Testis (tissue), 2 donors: ENCODE measurements at regions not wholly inside any gene's neighbourhood (a gene's known extent, or its start where the extent isn't known, plus 50 kb on each side); places are given as distances from the start of the nearest gene placed in this dataset.
A peak's percentile ranks its signal among the peaks of the same experiment; 100 is the strongest.
"Not testable (repeated sequence)": the region's sequence is repeated elsewhere in the genome, so short reads cannot be mapped to it uniquely, and the experiment has no call there.

ENCODE experiments used
- DNase-seq: peaks from one replicate; pipeline ENCODE4 v3.0.0-alpha.2; 2019
- H3K27ac ChIP-seq, 2 donors: fragments of 200-600 bp; sonication (generic); one replicate each; pipeline ENCODE4 v1.5.1; 2019
- H3K27me3 ChIP-seq: fragments of 200-600 bp; sonication (generic); one replicate; pipeline ENCODE4 v1.5.1; 2019
- H3K36me3 ChIP-seq: fragments of 200-600 bp; sonication (generic); one replicate; pipeline ENCODE4 v1.5.1; 2017; ENCODE audit warnings: low read depth; ENCODE audit errors: missing control alignments
- H3K4me1 ChIP-seq: fragments of 200-600 bp; sonication (generic); one replicate; pipeline ENCODE4 v1.5.1; 2019
- H3K4me3 ChIP-seq, 2 donors: fragments of 200-600 bp; sonication (generic); one replicate each; pipeline ENCODE4 v1.5.1; 2017 to 2019
- H3K9me3 ChIP-seq: fragments of 200-600 bp; sonication (generic); one replicate; pipeline ENCODE4 v1.5.1; 2017
- CTCF ChIP-seq, 3 experiments: fragments of 450-650 bp in 2 of 3; fragments of 200-600 bp in 1 of 3; sonication (generic) in 1 of 3; IDR thresholded peaks; one replicate each; pipeline ENCODE4 v1.5.1; 2016 to 2019; ENCODE audit warnings: antibody characterized with exemption in 3 of 3, mild to moderate bottlenecking in 2 of 3, moderate library complexity in 1 of 3
- POLR2A ChIP-seq: fragments of 450-650 bp; IDR thresholded peaks from one replicate; pipeline ENCODE4 v1.6.1; 2017; ENCODE audit warnings: antibody characterized with exemption, mild to moderate bottlenecking, moderate library complexity
- WGBS, 2 donors: methylation state at CpG; one replicate each; pipeline ENCODE4 v1.1.5; 2018; 5-methylcytosine and 5-hydroxymethylcytosine counted together
- intact Hi-C: fragments of 100-400 bp; cut with DNase I; formaldehyde crosslinking; loops from one replicate; pipeline ENCODE4 v1.15.1; 2023; ENCODE audit warnings: low total_unique reads

GRCh38 chr1:184836934-184837895 is 82.6 kb upstream of the EDEM3 start:
- Histone ChIP-seq H3K27ac (peak overlapping the region in 1 of 2 donors; percentile 43), H3K36me3 (no peaks in the 10 kb centered on the region), H3K4me1 (peaks cover 4% of the 10 kb centered on the region), H3K27me3 (no peaks in the 10 kb centered on the region), H3K9me3 (no peaks in the 10 kb centered on the region), H3K4me3 (no peak overlapping the region)
- 52 to 61% methylated on average over 6 of the region's 6 CpGs for WGBS, 2 donors
- no peak for TF ChIP-seq POLR2A
- no peak for TF ChIP-seq CTCF (IDR thresholded peaks at IDR 0.05)
- intact Hi-C loops, result no loop called here
- no peak for DNase-seq

GRCh38 chr1:184836141-184836540 is 81.5 kb upstream of the EDEM3 start:
- intact Hi-C loops, result no loop called here
- Histone ChIP-seq H3K27me3 (no peaks in the 10 kb centered on the region), H3K9me3 (no peaks in the 10 kb centered on the region), H3K4me1 (peaks cover 4% of the 10 kb centered on the region), H3K27ac (no peak overlapping the region), H3K4me3 (no peak overlapping the region), H3K36me3 (no peaks in the 10 kb centered on the region)
- TF ChIP-seq CTCF (IDR thresholded peaks at IDR 0.05) (no peak), POLR2A (no peak)
- DNase-seq, result no peak
- 69 to 84% methylated on average over 1 of the region's 1 CpG for WGBS, 2 donors

DNA sequence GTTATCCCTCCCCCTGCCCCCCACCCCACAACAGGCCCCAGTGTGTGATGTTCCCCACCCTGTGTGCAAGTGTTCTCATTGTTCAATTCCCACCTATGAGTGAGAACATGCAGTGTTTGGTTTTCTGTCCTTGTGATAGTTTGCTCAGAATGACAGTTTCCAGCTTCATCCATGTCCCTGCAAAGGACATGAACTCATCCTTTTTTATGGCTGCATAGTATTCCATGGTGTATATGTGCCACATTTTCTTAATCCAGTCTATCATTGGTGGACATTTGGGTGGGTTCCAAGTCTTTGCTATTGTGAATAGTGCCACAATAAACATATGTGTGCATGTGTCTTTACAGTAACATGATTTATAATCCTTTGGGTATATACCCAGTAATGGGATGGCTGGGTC is 79.3 kb upstream of the EDEM3 start:
- H3K36me3 ChIP-seq, H3K27ac ChIP-seq, DNase-seq, H3K9me3 ChIP-seq, intact Hi-C loops, H3K4me1 ChIP-seq, H3K27me3 ChIP-seq, H3K4me3 ChIP-seq: not testable (repeated sequence)

- H3K36me3 ChIP-seq, result no peaks in the 10 kb centered on the region
- WGBS, 2 donors, result 93 to 95% methylated on average over 3 of the region's 3 CpGs
- intact Hi-C loops, result no loop called here
- H3K4me3 ChIP-seq, result no peak overlapping the region
- H3K27me3 ChIP-seq, result no peaks in the 10 kb centered on the region
- no peaks in the 10 kb centered on the region for H3K9me3 ChIP-seq
- no peak for TF ChIP-seq CTCF (IDR thresholded peaks at IDR 0.05)
- H3K4me1 ChIP-seq, result peaks cover 4% of the 10 kb centered on the region
- no peak for DNase-seq
- H3K27ac ChIP-seq, result no peak overlapping the region
Measured at GRCh38 chr1:184832517-184832916, 77.9 kb upstream of the EDEM3 start.

DNA sequence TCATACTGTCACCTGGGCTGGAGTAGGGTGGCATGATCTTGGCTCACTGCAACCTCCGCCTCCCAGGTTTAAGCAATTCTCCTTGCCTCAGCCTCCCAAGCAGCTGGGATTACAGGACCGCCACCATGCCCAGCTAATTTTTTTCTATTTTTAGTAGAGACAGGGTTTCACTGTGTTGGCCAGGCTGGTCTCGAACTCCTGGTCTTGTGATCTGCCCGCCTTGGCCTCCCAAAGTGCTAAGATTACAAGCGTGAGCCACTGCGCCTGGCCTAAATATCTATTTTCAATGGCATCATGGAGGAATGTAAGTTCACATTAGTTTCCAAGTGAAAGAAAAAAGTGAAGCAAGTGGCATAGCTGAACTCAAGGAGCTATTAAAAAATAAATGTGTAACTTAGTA is 74.8 kb upstream of the EDEM3 start:
- WGBS, 2 donors, result 94 to 95% methylated on average over 6 of the region's 6 CpGs
- H3K9me3 ChIP-seq, intact Hi-C loops, H3K36me3 ChIP-seq, H3K27me3 ChIP-seq, H3K4me3 ChIP-seq, H3K27ac ChIP-seq, H3K4me1 ChIP-seq, DNase-seq: not testable (repeated sequence)

DNA sequence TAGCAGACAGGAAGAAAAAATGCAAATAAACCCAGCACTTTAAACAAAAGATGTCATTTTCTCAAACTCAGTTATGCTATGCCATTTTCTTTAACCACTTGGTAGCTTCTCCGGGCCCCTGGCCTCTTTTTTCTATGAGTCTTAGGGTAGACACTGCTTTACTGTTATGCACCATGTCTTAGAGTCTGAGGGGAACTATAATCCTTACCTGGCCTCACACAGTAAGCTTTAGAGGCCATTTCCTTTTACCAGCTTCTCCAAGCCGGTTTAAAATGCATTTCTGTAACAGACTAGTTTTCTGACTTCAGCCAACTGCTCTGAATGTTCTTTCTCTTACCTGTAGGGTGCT is 73.7 kb upstream of the EDEM3 start:
- 89 to 93% methylated on average over 2 of the region's 2 CpGs for WGBS, 2 donors
- Histone ChIP-seq H3K36me3 (no peaks in the 10 kb centered on the region), H3K4me3 (no peak overlapping the region), H3K27ac (peak overlapping the region in 1 of 2 donors; percentile 71), H3K9me3 (no peaks in the 10 kb centered on the region), H3K27me3 (no peaks in the 10 kb centered on the region), H3K4me1 (no peaks in the 10 kb centered on the region)
- no peak for DNase-seq
- intact Hi-C loops, result no loop called here
- TF ChIP-seq CTCF (IDR thresholded peaks at IDR 0.05) (no peak), POLR2A (no peak)
